ENCODE measurements at regions not wholly inside any gene's neighbourhood (a gene's known extent, or its start where the extent isn't known, plus 50 kb on each side); places are given as distances from the start of the nearest gene placed in this dataset.

DNA sequence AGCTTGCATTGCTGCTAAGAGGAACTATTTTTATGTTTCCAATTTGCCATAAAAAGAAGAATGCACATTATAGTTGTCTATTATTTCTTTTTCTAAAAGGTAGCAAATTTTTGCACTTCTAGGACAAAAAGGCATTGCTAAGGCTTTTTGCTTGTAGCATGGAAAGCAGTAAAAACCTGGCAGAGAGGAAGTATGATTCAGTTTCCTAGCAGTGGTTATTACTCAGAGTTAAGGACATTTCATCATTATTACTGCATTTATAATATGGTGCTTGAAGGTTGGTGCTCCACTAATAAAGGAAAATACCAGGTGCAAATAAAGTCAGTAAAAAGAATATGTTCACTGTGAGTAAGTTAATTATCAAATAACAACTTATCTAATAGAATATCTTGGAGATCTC is 179.8 kb upstream of the PLPPR1 start:
- Histone ChIP-seq H3K9ac (ENCODE audit: control insufficient read depth, insufficient read depth, low read length) (no peak overlapping the region), H3K4me3 (no peak overlapping the region), H3K9me3 (replicated peaks; ENCODE audit: control insufficient read depth, insufficient read depth, low read length) (no peaks in the 10 kb centered on the region), H3K79me2 (ENCODE audit: control insufficient read depth, insufficient read depth, low read length) (no peaks in the 10 kb centered on the region), H3K27me3 (replicated peaks in 1 of 2; ENCODE audit: control insufficient read depth in 2 of 2, insufficient read depth in 2 of 2, low read length in 1 of 2) (no peaks in the 10 kb centered on the region), H3K36me3 (ENCODE audit: control insufficient read depth in 2 of 2, insufficient read depth in 2 of 2, low read length in 1 of 2) (no peaks in the 10 kb centered on the region), H2AFZ (ENCODE audit: control insufficient read depth, low read depth, low read length) (no peak overlapping the region), H3K4me1 (ENCODE audit: control insufficient read depth, insufficient read depth, low read length) (no peaks in the 10 kb centered on the region), H4K20me1 (ENCODE audit: control insufficient read depth, insufficient read depth) (no peaks in the 10 kb centered on the region), H3K4me2 (ENCODE audit: control insufficient read depth, insufficient read depth) (no peak overlapping the region), H3K27ac (ENCODE audit: control insufficient read depth, insufficient read depth) (no peak overlapping the region)
- intact Hi-C loops (cut with micrococcal nuclease; ENCODE audit: unreplicated experiment) = no loop called here
- no peak for ATAC-seq
- FAIRE-seq = no peak
- in situ Hi-C loops (cut with MboI) = no loop called here
- BruUV-seq (replicated peaks) = no TSS peak
- ChIA-PET POLR2A (no interaction called here), SMC1A (ENCODE audit: uncharacterized antibody, unreplicated experiment) (no interaction called here), RAD21 (ENCODE audit: unreplicated experiment) (no interaction called here), CTCF (no interaction called here)
- TF ChIP-seq MXI1 (IDR thresholded peaks at IDR 0.05; ENCODE audit: low read depth, low read length) (no peak), SP1 (IDR thresholded peaks at IDR 0.05; ENCODE audit: low read depth, low read length) (no peak), MYC (IDR thresholded peaks at IDR 0.05; ENCODE audit: insufficient read depth, insufficient read length, insufficient replicate concordance, low read length, severe bottlenecking) (no peak), KLF5 (IDR thresholded peaks at IDR 0.05; ENCODE audit: partially characterized antibody) (no peak), SREBF1 (IDR thresholded peaks at IDR 0.05; ENCODE audit: low read length) (no peak), NFXL1 (IDR thresholded peaks at IDR 0.05; ENCODE audit: borderline replicate concordance) (no peak), BMI1 (IDR thresholded peaks at IDR 0.05; ENCODE audit: borderline replicate concordance) (no peak), JUNB (IDR thresholded peaks at IDR 0.05) (no peak), ZBED1 (IDR thresholded peaks at IDR 0.05; ENCODE audit: borderline replicate concordance) (no peak)
- TF ChIP-seq, protein P1, sequence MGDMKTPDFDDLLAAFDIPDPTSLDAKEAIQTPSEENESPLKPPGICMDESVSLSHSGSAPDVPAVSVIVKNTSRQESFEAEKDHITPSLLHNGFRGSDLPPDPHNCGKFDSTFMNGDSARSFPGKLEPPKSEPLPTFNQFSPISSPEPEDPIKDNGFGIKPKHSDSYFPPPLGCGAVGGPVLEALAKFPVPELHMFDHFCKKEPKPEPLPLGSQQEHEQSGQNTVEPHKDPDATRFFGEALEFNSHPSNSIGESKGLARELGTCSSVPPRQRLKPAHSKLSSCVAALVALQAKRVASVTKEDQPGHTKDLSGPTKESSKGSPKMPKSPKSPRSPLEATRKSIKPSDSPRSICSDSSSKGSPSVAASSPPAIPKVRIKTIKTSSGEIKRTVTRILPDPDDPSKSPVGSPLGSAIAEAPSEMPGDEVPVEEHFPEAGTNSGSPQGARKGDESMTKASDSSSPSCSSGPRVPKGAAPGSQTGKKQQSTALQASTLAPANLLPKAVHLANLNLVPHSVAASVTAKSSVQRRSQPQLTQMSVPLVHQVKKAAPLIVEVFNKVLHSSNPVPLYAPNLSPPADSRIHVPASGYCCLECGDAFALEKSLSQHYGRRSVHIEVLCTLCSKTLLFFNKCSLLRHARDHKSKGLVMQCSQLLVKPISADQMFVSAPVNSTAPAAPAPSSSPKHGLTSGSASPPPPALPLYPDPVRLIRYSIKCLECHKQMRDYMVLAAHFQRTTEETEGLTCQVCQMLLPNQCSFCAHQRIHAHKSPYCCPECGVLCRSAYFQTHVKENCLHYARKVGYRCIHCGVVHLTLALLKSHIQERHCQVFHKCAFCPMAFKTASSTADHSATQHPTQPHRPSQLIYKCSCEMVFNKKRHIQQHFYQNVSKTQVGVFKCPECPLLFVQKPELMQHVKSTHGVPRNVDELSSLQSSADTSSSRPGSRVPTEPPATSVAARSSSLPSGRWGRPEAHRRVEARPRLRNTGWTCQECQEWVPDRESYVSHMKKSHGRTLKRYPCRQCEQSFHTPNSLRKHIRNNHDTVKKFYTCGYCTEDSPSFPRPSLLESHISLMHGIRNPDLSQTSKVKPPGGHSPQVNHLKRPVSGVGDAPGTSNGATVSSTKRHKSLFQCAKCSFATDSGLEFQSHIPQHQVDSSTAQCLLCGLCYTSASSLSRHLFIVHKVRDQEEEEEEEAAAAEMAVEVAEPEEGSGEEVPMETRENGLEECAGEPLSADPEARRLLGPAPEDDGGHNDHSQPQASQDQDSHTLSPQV (IDR thresholded peaks at IDR 0.05) = no peak
- TF ChIP-seq, protein P2, sequence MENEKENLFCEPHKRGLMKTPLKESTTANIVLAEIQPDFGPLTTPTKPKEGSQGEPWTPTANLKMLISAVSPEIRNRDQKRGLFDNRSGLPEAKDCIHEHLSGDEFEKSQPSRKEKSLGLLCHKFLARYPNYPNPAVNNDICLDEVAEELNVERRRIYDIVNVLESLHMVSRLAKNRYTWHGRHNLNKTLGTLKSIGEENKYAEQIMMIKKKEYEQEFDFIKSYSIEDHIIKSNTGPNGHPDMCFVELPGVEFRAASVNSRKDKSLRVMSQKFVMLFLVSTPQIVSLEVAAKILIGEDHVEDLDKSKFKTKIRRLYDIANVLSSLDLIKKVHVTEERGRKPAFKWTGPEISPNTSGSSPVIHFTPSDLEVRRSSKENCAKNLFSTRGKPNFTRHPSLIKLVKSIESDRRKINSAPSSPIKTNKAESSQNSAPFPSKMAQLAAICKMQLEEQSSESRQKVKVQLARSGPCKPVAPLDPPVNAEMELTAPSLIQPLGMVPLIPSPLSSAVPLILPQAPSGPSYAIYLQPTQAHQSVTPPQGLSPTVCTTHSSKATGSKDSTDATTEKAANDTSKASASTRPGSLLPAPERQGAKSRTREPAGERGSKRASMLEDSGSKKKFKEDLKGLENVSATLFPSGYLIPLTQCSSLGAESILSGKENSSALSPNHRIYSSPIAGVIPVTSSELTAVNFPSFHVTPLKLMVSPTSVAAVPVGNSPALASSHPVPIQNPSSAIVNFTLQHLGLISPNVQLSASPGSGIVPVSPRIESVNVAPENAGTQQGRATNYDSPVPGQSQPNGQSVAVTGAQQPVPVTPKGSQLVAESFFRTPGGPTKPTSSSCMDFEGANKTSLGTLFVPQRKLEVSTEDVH (IDR thresholded peaks at IDR 0.05; ENCODE audit: low read depth, partially characterized antibody) = no peak
- TF ChIP-seq, protein P3, sequence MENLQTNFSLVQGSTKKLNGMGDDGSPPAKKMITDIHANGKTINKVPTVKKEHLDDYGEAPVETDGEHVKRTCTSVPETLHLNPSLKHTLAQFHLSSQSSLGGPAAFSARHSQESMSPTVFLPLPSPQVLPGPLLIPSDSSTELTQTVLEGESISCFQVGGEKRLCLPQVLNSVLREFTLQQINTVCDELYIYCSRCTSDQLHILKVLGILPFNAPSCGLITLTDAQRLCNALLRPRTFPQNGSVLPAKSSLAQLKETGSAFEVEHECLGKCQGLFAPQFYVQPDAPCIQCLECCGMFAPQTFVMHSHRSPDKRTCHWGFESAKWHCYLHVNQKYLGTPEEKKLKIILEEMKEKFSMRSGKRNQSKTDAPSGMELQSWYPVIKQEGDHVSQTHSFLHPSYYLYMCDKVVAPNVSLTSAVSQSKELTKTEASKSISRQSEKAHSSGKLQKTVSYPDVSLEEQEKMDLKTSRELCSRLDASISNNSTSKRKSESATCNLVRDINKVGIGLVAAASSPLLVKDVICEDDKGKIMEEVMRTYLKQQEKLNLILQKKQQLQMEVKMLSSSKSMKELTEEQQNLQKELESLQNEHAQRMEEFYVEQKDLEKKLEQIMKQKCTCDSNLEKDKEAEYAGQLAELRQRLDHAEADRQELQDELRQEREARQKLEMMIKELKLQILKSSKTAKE (IDR thresholded peaks at IDR 0.05; ENCODE audit: low read depth, poor library complexity, severe bottlenecking) = no peak
- no peak for DNase-seq (ENCODE audit: low read depth, low spot score)
